Cardiac septum (tissue), 1 donor: ENCODE measurements at regions not wholly inside any gene's neighbourhood (a gene's known extent, or its start where the extent isn't known, plus 50 kb on each side); places are given as distances from the start of the nearest gene placed in this dataset.
"Not testable (repeated sequence)": the region's sequence is repeated elsewhere in the genome, so short reads cannot be mapped to it uniquely, and the experiment has no call there.

ENCODE experiments used
- DNase-seq: peaks from one replicate; pipeline ENCODE4 v3.0.0-alpha.2; 2020; ENCODE audit warnings: low spot score
- intact Hi-C: fragments of 100-400 bp; cut with DNase I; formaldehyde crosslinking; loops from one replicate; pipeline ENCODE4 v1.14.0; 2022
- donor health status: DM: no; HTN: no; CAD: no.

- DNase-seq = no peak
- intact Hi-C loops = no loop called here
Measured at GRCh38 chr1:73029571-73029970, 747.2 kb upstream of the NEGR1 start.

- intact Hi-C loops = no loop called here
- DNase-seq = no peak
Measured at GRCh38 chr1:73026114-73026513, 743.8 kb upstream of the NEGR1 start.

GRCh38 chr1:73009938-73010337 is 727.6 kb upstream of the NEGR1 start:
- intact Hi-C loops = no loop called here
- no peak for DNase-seq

- intact Hi-C loops = no loop called here
- no peak for DNase-seq
Measured at GRCh38 chr1:73009311-73009710, 727.0 kb upstream of the NEGR1 start.

- intact Hi-C loops = no loop called here
- DNase-seq = no peak
Measured at GRCh38 chr1:72997624-72998023, 715.3 kb upstream of the NEGR1 start.

- intact Hi-C loops = no loop called here
Measured at GRCh38 chr1:72997041-72997440, 714.7 kb upstream of the NEGR1 start.

GRCh38 chr1:72987871-72988270 is 705.5 kb upstream of the NEGR1 start:
- intact Hi-C loops = not testable (repeated sequence)

More at GRCh38 chr1:72997041-72997440, 714.7 kb upstream of the NEGR1 start:
- DNase-seq = no peak

GRCh38 chr1:72986591-72987290 is 704.4 kb upstream of the NEGR1 start:
- intact Hi-C loops = no loop called here

More at GRCh38 chr1:72987871-72988270, 705.5 kb upstream of the NEGR1 start:
- not testable (repeated sequence) for DNase-seq

GRCh38 chr1:72985024-72985423 is 702.7 kb upstream of the NEGR1 start:
- DNase-seq, intact Hi-C loops: not testable (repeated sequence)

More at GRCh38 chr1:72986591-72987290, 704.4 kb upstream of the NEGR1 start:
- DNase-seq = no peak

GRCh38 chr1:72983011-72983410 is 700.7 kb upstream of the NEGR1 start:
- DNase-seq, intact Hi-C loops: not testable (repeated sequence)

- no peak for DNase-seq
- intact Hi-C loops = no loop called here
Measured at GRCh38 chr1:72969461-72969860, 687.1 kb upstream of the NEGR1 start.

GRCh38 chr1:72954943-72955342 is 672.6 kb upstream of the NEGR1 start:
- DNase-seq = no peak
- intact Hi-C loops = no loop called here

- intact Hi-C loops = not testable (repeated sequence)
Measured at GRCh38 chr1:72950900-72951299, 668.6 kb upstream of the NEGR1 start.

GRCh38 chr1:72946903-72947499 is 664.7 kb upstream of the NEGR1 start:
- intact Hi-C loops = no loop called here

More at GRCh38 chr1:72950900-72951299, 668.6 kb upstream of the NEGR1 start:
- DNase-seq = not testable (repeated sequence)

GRCh38 chr1:72942008-72942407 is 659.7 kb upstream of the NEGR1 start:
- intact Hi-C loops = no loop called here

More at GRCh38 chr1:72946903-72947499, 664.7 kb upstream of the NEGR1 start:
- DNase-seq = no peak

GRCh38 chr1:72938408-72938807 is 656.1 kb upstream of the NEGR1 start:
- DNase-seq = no peak
- intact Hi-C loops = no loop called here

More at GRCh38 chr1:72942008-72942407, 659.7 kb upstream of the NEGR1 start:
- no peak for DNase-seq

- DNase-seq = no peak
- intact Hi-C loops = no loop called here
Measured at GRCh38 chr1:72937905-72938304, 655.6 kb upstream of the NEGR1 start.

- intact Hi-C loops = no loop called here
- no peak for DNase-seq
Measured at GRCh38 chr1:72936942-72937341, 654.6 kb upstream of the NEGR1 start.

- intact Hi-C loops = no loop called here
- DNase-seq = no peak
Measured at GRCh38 chr1:72936151-72936740, 653.9 kb upstream of the NEGR1 start.

- DNase-seq = no peak
- intact Hi-C loops = no loop called here
Measured at GRCh38 chr1:72932025-72932424, 649.7 kb upstream of the NEGR1 start.

GRCh38 chr1:72930528-72930927 is 648.2 kb upstream of the NEGR1 start:
- no peak for DNase-seq
- intact Hi-C loops = no loop called here
